ENCODE measurements at regions not wholly inside any gene's neighbourhood (a gene's known extent, or its start where the extent isn't known, plus 50 kb on each side); places are given as distances from the start of the nearest gene placed in this dataset.
"Not testable (repeated sequence)": the region's sequence is repeated elsewhere in the genome, so short reads cannot be mapped to it uniquely, and the experiment has no call there.

- Histone ChIP-seq H3K36me3 (no peaks in the 10 kb centered on the region), H3K4me1 (no peaks in the 10 kb centered on the region), H3K27ac (no peak overlapping the region), H3K9me3 (no peaks in the 10 kb centered on the region), H3K4me3 (no peak overlapping the region), H3K27me3 (no peaks in the 10 kb centered on the region)
- no peak for DNase-seq (ENCODE audit: low spot score)
- TF ChIP-seq, protein P1, sequence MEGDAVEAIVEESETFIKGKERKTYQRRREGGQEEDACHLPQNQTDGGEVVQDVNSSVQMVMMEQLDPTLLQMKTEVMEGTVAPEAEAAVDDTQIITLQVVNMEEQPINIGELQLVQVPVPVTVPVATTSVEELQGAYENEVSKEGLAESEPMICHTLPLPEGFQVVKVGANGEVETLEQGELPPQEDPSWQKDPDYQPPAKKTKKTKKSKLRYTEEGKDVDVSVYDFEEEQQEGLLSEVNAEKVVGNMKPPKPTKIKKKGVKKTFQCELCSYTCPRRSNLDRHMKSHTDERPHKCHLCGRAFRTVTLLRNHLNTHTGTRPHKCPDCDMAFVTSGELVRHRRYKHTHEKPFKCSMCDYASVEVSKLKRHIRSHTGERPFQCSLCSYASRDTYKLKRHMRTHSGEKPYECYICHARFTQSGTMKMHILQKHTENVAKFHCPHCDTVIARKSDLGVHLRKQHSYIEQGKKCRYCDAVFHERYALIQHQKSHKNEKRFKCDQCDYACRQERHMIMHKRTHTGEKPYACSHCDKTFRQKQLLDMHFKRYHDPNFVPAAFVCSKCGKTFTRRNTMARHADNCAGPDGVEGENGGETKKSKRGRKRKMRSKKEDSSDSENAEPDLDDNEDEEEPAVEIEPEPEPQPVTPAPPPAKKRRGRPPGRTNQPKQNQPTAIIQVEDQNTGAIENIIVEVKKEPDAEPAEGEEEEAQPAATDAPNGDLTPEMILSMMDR (IDR thresholded peaks at IDR 0.05) = no peak
Observed at GRCh38 chr21:17257784-17258183, 255.1 kb upstream of the CXADR start.

DNA sequence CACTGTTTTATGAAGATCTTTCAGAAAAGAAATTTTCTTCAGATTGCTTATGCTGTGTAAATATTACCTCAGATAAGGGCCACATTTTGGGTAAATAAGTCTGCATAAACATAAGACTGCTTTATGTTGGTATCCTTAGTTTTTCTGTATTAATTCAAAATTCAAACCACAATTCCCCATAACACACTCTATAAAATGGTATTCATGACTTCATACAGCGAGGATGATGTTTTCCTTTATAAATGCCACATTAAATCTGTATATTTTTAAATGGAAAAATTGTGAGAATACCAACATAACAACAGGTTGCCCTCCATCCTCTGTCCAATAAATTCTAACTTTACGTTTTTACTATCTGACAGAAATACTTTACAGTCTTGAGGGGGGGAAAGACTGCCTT is 248.7 kb upstream of the CXADR start:
- no peaks in the 10 kb centered on the region for H3K4me1 ChIP-seq
- DNase-seq (ENCODE audit: low spot score) = no peak
- no peaks in the 10 kb centered on the region for H3K9me3 ChIP-seq
- H3K36me3 ChIP-seq = no peaks in the 10 kb centered on the region
- TF ChIP-seq, protein P1 (IDR thresholded peaks at IDR 0.05) = no peak
- H3K4me3 ChIP-seq = no peak overlapping the region
- H3K27ac ChIP-seq = no peak overlapping the region
- H3K27me3 ChIP-seq = no peaks in the 10 kb centered on the region

DNA sequence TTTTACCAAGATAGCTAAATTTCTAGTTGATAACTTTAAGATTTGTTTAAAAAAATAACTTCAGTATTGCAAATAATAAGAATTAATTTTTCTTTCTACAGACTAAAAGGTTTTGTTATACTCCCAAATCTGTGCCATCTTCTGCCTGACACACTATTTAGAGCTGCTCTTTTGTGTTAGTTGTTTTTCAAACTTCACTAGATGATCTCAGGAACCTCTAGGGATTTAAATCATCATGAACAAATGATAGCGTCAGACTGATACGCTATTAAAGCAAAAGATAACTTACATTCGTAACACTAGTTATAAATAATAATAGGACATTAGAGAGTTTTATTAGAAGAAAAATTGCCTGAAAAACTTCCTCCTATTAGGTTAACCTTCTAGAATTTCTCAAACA is 243.1 kb upstream of the CXADR start:
- Histone ChIP-seq H3K4me3 (no peak overlapping the region), H3K27ac (no peak overlapping the region), H3K9me3 (no peaks in the 10 kb centered on the region), H3K27me3 (no peaks in the 10 kb centered on the region), H3K36me3 (no peaks in the 10 kb centered on the region), H3K4me1 (no peaks in the 10 kb centered on the region)
- TF ChIP-seq, protein P1 (IDR thresholded peaks at IDR 0.05) = no peak
- DNase-seq (ENCODE audit: low spot score) = no peak

- no peaks in the 10 kb centered on the region for H3K27me3 ChIP-seq
- H3K9me3 ChIP-seq = no peaks in the 10 kb centered on the region
- H3K4me1 ChIP-seq = no peaks in the 10 kb centered on the region
- H3K4me3 ChIP-seq = no peak overlapping the region
- no peak overlapping the region for H3K27ac ChIP-seq
- peak; percentile 72 for DNase-seq (ENCODE audit: low spot score)
- TF ChIP-seq, protein P1 (IDR thresholded peaks at IDR 0.05) = peak; percentile 42 to 70
- H3K36me3 ChIP-seq = no peaks in the 10 kb centered on the region
Observed at GRCh38 chr21:17270229-17270628, 242.6 kb upstream of the CXADR start.

- no peak overlapping the region for H3K4me3 ChIP-seq
- DNase-seq (ENCODE audit: low spot score) = no peak
- H3K9me3 ChIP-seq = peaks cover 0 to 35% of the 10 kb centered on the region in 2 donors
- TF ChIP-seq, protein P1 (IDR thresholded peaks at IDR 0.05) = no peak
- H3K27ac ChIP-seq = no peak overlapping the region
- no peaks in the 10 kb centered on the region for H3K36me3 ChIP-seq
- no peaks in the 10 kb centered on the region for H3K4me1 ChIP-seq
- no peaks in the 10 kb centered on the region for H3K27me3 ChIP-seq
Observed at GRCh38 chr21:17279663-17280062, 233.2 kb upstream of the CXADR start.

DNA sequence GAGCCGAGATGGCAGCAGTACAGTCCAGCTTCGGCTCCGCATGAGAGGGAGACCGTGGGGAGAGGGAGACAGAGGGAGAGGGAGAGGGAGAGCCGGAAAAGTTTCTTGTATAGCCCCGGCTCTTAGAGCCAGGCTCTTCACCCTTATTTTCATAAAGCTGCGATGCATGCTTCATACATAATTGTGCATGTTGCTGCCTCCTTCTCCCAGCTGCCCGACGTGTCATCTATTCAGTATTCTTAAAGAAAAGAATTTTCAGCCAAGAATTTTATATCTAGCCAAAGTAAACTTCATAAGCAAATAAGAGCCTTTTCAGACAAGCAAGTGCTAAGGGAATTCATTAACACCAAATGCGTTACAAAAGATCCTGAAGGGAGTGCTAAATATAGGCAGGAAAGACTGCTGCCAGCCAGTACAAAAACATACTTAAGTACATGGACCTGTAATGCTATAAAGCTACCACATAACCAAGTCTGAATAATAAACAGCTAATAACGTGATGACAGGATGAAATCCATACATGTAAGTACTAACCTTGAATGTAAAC is 219.8 kb upstream of the CXADR start:
- H3K27ac ChIP-seq; H3K4me3 ChIP-seq; H3K36me3 ChIP-seq; DNase-seq (ENCODE audit: low spot score); H3K4me1 ChIP-seq; H3K27me3 ChIP-seq: not testable (repeated sequence)
- H3K9me3 ChIP-seq = peaks cover 0 to 22% of the 10 kb centered on the region in 2 donors
